Brain microvascular endothelial cell (primary cell): ENCODE measurements at regions not wholly inside any gene's neighbourhood (a gene's known extent, or its start where the extent isn't known, plus 50 kb on each side); places are given as distances from the start of the nearest gene placed in this dataset.

Experiments
- DNase-seq: peaks from one replicate; pipeline ENCODE4 v3.0.0-alpha.2; 2020
- H3K27ac ChIP-seq: fragments of 250-450 bp; sonication (Bioruptor Pico); 2 replicates; pipeline ENCODE4 v1.5.1; 2020; ENCODE audit warnings: mild to moderate bottlenecking, moderate library complexity
- H3K27me3 ChIP-seq: fragments of 250-450 bp; sonication (Bioruptor Pico); replicated peaks from 2 replicates; pipeline ENCODE4 v1.5.1; 2020; ENCODE audit warnings: mild to moderate bottlenecking
- H3K36me3 ChIP-seq: fragments of 250-450 bp; sonication (Bioruptor Pico); replicated peaks from 2 replicates; pipeline ENCODE4 v1.5.1; 2020; ENCODE audit warnings: mild to moderate bottlenecking
- H3K4me3 ChIP-seq: 2 replicates; pipeline ENCODE4 v1.5.1; 2011; ENCODE audit warnings: low read depth, mild to moderate bottlenecking, control low read depth, low read length, moderate library complexity
- in situ Hi-C: cut with HindIII; loops from 2 replicates; pipeline ENCODE4 v1.10.0; 2017; ENCODE audit warnings: low sequenced_read_pairs, low pct_ligation_motif_present
- TF ChIP-seq, protein P1 (sequence below): IDR thresholded peaks from 2 replicates; pipeline ENCODE4 v1.5.1; 2011; ENCODE audit warnings: low read depth, mild to moderate bottlenecking, moderate library complexity, low read length, control low read depth, inconsistent platforms; ENCODE audit errors: missing control alignments

DNA sequence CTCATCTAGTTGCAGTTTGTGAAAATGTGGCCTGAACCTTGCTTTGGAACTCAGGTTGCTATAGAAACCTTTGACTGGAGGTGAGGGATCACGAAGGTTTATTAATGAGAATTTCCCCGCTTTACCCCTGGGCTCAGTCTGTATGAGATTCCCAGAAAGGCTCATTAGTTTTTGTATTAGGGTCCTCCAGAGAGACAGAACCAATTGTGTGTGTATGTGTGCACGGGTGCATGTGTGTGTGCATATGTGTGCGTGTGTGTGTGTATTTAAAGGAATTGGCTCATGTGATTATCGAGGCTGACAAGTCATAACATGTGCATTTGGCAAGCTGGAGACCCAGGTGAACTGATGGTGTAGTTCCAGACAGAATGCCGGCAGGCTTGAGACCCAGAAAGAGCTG lies 113.8 kb upstream of the DLX2 start:
- in situ Hi-C loops: no loop called here
- H3K27ac ChIP-seq: no peak overlapping the region

DNA sequence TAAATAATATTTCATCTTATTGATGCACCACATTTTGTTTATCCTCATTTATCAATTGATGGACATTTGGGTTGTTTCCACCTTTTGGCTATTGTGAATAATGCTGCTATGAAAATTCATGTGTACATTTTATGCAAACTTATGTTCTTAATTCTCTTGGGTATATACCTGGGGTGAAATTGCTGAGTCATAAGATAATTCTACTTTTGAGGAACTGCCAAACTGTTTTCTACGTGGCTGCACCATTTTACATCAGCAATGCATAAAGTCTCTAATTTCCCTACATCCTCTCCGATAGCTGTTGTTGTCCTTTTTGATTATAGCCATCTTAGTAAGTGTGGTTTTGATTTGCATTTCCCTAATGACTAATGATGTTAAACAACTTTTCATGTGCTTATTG lies 116.5 kb upstream of the DLX2 start:
- no peaks in the 10 kb centered on the region for H3K36me3 ChIP-seq
- no peak overlapping the region for H3K27ac ChIP-seq
- DNase-seq: no peak
- no peak overlapping the region for H3K4me3 ChIP-seq
- H3K27me3 ChIP-seq: no peaks in the 10 kb centered on the region
- TF ChIP-seq, protein P1, sequence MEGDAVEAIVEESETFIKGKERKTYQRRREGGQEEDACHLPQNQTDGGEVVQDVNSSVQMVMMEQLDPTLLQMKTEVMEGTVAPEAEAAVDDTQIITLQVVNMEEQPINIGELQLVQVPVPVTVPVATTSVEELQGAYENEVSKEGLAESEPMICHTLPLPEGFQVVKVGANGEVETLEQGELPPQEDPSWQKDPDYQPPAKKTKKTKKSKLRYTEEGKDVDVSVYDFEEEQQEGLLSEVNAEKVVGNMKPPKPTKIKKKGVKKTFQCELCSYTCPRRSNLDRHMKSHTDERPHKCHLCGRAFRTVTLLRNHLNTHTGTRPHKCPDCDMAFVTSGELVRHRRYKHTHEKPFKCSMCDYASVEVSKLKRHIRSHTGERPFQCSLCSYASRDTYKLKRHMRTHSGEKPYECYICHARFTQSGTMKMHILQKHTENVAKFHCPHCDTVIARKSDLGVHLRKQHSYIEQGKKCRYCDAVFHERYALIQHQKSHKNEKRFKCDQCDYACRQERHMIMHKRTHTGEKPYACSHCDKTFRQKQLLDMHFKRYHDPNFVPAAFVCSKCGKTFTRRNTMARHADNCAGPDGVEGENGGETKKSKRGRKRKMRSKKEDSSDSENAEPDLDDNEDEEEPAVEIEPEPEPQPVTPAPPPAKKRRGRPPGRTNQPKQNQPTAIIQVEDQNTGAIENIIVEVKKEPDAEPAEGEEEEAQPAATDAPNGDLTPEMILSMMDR: no peak
- in situ Hi-C loops: no loop called here

More for the DNA sequence above, 113.8 kb upstream of the DLX2 start:
- no peaks in the 10 kb centered on the region for H3K36me3 ChIP-seq
- no peaks in the 10 kb centered on the region for H3K27me3 ChIP-seq
- no peak overlapping the region for H3K4me3 ChIP-seq
- TF ChIP-seq, protein P1: no peak
- no peak for DNase-seq

DNA sequence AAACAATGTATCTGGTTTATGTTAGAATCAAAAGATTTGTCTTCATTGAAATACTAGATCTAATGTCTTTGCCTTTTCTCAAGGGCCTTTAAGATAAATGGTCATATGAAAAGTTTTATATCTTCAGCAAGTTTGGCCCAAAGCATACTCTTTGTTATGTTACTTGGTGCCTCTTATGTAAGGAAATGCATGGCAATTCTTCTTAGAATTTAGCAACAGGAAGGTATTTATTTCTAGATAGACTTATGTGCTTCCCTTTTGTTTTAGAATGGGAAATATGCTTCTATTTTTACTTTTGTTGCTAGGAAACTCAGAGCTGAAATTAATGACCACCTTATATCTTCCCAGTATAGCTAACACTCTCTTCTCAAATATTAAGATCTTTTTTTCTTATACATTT lies 117.4 kb upstream of the DLX2 start:
- TF ChIP-seq, protein P1: no peak
- in situ Hi-C loops: no loop called here
- no peak for DNase-seq
- Histone ChIP-seq H3K4me3 (no peak overlapping the region), H3K27ac (no peak overlapping the region), H3K36me3 (no peaks in the 10 kb centered on the region), H3K27me3 (no peaks in the 10 kb centered on the region)

DNA sequence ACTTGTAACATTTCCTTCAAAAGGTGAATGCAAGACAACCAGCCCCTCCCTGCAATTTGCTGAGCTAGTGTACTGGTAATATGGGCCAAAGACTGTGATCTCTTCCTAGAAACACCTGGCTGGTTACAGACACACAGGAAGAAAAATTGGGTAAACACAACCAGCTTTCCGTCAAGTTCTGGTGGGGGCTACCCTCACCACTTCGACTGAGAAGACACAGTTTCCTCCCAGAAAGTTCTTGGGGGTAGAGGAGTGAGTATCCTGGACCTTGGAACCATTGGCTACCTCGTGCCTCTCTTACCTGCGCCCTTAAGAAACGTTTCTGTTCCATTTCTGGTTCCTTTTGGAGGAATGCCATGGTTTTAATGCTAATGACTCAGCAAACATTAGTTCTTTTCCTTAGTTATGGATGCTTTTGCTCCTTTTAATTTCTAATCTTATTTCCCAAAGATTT lies 120.9 kb upstream of the DLX2 start:
- TF ChIP-seq, protein P1: no peak
- no peak for DNase-seq
- H3K4me3 ChIP-seq: no peak overlapping the region
- no peaks in the 10 kb centered on the region for H3K27me3 ChIP-seq
- no peaks in the 10 kb centered on the region for H3K36me3 ChIP-seq
- H3K27ac ChIP-seq: no peak overlapping the region
- in situ Hi-C loops: no loop called here

DNA sequence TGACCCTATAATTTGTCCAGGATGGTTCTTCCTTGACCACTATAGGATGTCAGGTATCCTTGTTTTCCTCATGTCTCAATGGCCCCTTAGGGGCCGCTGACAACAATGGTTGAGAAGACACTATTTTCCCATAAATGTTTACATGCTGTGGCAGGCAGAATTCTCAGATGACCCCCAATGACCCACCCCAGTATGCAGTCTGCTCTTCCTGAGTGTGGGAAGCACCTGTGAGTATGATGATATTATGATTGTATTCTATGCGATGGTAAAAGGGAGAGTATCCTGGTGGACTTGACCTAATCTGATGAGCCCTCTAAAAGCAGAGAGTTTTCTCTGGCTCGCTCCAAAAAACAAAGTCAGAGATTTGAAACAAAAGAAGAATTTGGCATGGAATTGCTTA lies 123.1 kb upstream of the DLX2 start:
- in situ Hi-C loops: no loop called here
- Histone ChIP-seq H3K27me3 (no peaks in the 10 kb centered on the region), H3K4me3 (no peak overlapping the region), H3K36me3 (no peaks in the 10 kb centered on the region), H3K27ac (no peak overlapping the region)
- TF ChIP-seq, protein P1: no peak
- no peak for DNase-seq
